Muscle layer of colon (tissue), 2 donors: ENCODE measurements at regions not wholly inside any gene's neighbourhood (a gene's known extent, or its start where the extent isn't known, plus 50 kb on each side); places are given as distances from the start of the nearest gene placed in this dataset.

Experiments used
- H3K27ac ChIP-seq: one replicate; pipeline ENCODE4 v1.7.0; 2013; ENCODE audit warnings: low read depth, mild to moderate bottlenecking, low read length, moderate library complexity
- H3K27me3 ChIP-seq, 2 donors: one replicate each; pipeline ENCODE4 v1.7.0; 2013; ENCODE audit warnings: low read length in 2 of 2, mild to moderate bottlenecking in 2 of 2; ENCODE audit not compliant: insufficient read depth in 2 of 2, control insufficient read depth in 1 of 2
- H3K36me3 ChIP-seq: one replicate; pipeline ENCODE4 v1.7.0; 2013; ENCODE audit warnings: mild to moderate bottlenecking, low read length; ENCODE audit not compliant: insufficient read depth
- H3K4me1 ChIP-seq: one replicate; pipeline ENCODE4 v1.7.0; 2013; ENCODE audit warnings: mild to moderate bottlenecking, low read length; ENCODE audit not compliant: insufficient read depth
- H3K4me3 ChIP-seq, 2 donors: one replicate each; pipeline ENCODE4 v1.7.0; 2013; ENCODE audit warnings: low read length in 2 of 2, low read depth in 1 of 2, mild to moderate bottlenecking in 1 of 2, moderate library complexity in 1 of 2
- H3K9ac ChIP-seq: one replicate; pipeline ENCODE4 v1.7.0; 2013; ENCODE audit warnings: low read length
- H3K9me3 ChIP-seq: one replicate; pipeline ENCODE4 v1.7.0; 2013; ENCODE audit warnings: mild to moderate bottlenecking, low read length
- donor health status: abdominal sarcoma.
- donor health status: Adenocarcinoma of cecum.

DNA sequence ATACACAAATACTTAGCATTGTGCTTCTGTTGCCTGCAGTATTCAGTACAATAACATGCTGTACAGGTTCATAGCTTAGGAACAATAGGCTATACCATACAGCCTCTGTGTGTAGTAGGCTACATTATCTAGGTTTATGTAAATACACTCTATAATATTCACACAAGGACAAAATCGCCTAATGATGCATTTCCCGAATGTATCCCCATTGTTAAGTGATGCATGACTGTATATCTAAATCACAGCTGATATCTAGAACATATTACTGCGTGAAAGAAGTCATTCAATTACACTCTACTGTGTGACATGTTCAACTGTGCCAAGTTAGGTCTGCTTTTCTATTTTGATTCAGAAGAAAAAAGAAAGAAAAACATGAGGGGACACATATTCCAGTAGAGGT is 633.5 kb downstream of the RFPL4B start:
- Histone ChIP-seq H3K9me3 (no peaks in the 10 kb centered on the region), H3K9ac (no peak overlapping the region), H3K36me3 (no peaks in the 10 kb centered on the region), H3K27ac (no peak overlapping the region), H3K27me3 (no peaks in the 10 kb centered on the region), H3K4me3 (no peak overlapping the region), H3K4me1 (no peaks in the 10 kb centered on the region)

- Histone ChIP-seq H3K36me3 (no peaks in the 10 kb centered on the region), H3K27ac (no peak overlapping the region), H3K9ac (no peak overlapping the region), H3K27me3 (no peaks in the 10 kb centered on the region), H3K4me1 (no peaks in the 10 kb centered on the region), H3K4me3 (no peak overlapping the region), H3K9me3 (no peaks in the 10 kb centered on the region)
These were observed 636.7 kb downstream of the RFPL4B start for GRCh38 chr6:112983713-112984261.

DNA sequence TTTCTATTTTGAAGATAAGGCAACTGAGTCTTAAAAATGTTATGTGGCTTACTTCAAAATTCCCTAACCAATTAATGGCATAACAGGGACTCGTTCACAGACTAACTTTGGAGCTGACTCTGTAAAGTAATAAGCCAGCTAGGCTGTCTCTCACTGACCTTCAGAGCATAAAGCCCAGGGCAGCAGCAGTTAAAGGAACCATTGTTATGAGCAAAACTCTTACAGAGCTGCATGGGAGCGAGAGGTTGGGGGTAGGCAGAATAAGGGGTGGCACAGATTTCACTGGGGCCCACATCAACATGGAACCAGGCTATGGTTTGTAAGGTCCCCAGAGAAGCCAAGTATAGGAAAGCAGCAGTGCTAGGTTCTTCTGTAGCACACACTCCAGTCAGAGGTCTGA is 637.8 kb downstream of the RFPL4B start:
- no peaks in the 10 kb centered on the region for H3K27me3 ChIP-seq
- no peak overlapping the region for H3K27ac ChIP-seq
- no peak overlapping the region for H3K9ac ChIP-seq
- no peaks in the 10 kb centered on the region for H3K36me3 ChIP-seq
- no peak overlapping the region for H3K4me3 ChIP-seq
- H3K9me3 ChIP-seq, result no peaks in the 10 kb centered on the region
- H3K4me1 ChIP-seq, result no peaks in the 10 kb centered on the region

GRCh38 chr6:112986321-112986720 is 639.2 kb downstream of the RFPL4B start:
- no peaks in the 10 kb centered on the region for H3K36me3 ChIP-seq
- no peaks in the 10 kb centered on the region for H3K9me3 ChIP-seq
- H3K9ac ChIP-seq, result no peak overlapping the region
- no peaks in the 10 kb centered on the region for H3K4me1 ChIP-seq
- H3K27ac ChIP-seq, result no peak overlapping the region
- no peaks in the 10 kb centered on the region for H3K27me3 ChIP-seq
- H3K4me3 ChIP-seq, result no peak overlapping the region

DNA sequence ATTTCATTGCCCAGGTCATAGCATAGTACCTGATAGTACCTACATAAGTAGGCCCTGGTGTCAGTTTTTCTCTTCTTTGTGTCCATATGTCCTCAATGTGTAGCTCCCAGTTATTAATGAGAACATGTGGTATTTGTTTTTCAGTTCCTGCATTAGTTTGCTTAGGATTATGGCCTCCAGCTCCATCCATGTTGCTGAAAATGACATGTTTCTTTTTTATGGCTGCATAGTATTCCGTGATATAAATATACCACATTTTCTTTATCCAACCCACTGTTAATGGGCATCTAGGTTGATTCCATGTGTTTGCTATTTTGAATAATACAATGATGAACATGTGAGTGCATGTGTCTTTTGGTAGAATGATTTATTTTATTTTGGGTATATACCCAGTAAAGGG is 641.6 kb downstream of the RFPL4B start:
- Histone ChIP-seq H3K9ac (no peak overlapping the region), H3K4me3 (no peak overlapping the region), H3K27ac (no peak overlapping the region), H3K9me3 (no peaks in the 10 kb centered on the region), H3K36me3 (no peaks in the 10 kb centered on the region), H3K27me3 (no peaks in the 10 kb centered on the region), H3K4me1 (no peaks in the 10 kb centered on the region)

- H3K27ac ChIP-seq, result no peak overlapping the region
These were observed 643.8 kb downstream of the RFPL4B start for GRCh38 chr6:112990971-112991370.

GRCh38 chr6:112991912-112992311 is 644.8 kb downstream of the RFPL4B start:
- Histone ChIP-seq H3K27me3 (no peaks in the 10 kb centered on the region), H3K4me3 (no peak overlapping the region), H3K36me3 (no peaks in the 10 kb centered on the region), H3K27ac (no peak overlapping the region), H3K9ac (no peak overlapping the region), H3K9me3 (no peaks in the 10 kb centered on the region), H3K4me1 (no peaks in the 10 kb centered on the region)

More at GRCh38 chr6:112990971-112991370, 643.8 kb downstream of the RFPL4B start:
- Histone ChIP-seq H3K4me3 (no peak overlapping the region), H3K9me3 (no peaks in the 10 kb centered on the region), H3K36me3 (no peaks in the 10 kb centered on the region), H3K9ac (no peak overlapping the region), H3K27me3 (no peaks in the 10 kb centered on the region), H3K4me1 (no peaks in the 10 kb centered on the region)

GRCh38 chr6:112997421-112998085 is 650.4 kb downstream of the RFPL4B start:
- Histone ChIP-seq H3K36me3 (no peaks in the 10 kb centered on the region), H3K4me3 (no peak overlapping the region), H3K27ac (no peak overlapping the region), H3K4me1 (no peaks in the 10 kb centered on the region), H3K27me3 (no peaks in the 10 kb centered on the region), H3K9ac (no peak overlapping the region), H3K9me3 (no peaks in the 10 kb centered on the region)

GRCh38 chr6:113004054-113004453 is 656.9 kb downstream of the RFPL4B start:
- Histone ChIP-seq H3K27ac (no peak overlapping the region), H3K9ac (no peak overlapping the region), H3K4me1 (no peaks in the 10 kb centered on the region), H3K9me3 (no peaks in the 10 kb centered on the region), H3K27me3 (no peaks in the 10 kb centered on the region), H3K36me3 (no peaks in the 10 kb centered on the region), H3K4me3 (no peak overlapping the region)

DNA sequence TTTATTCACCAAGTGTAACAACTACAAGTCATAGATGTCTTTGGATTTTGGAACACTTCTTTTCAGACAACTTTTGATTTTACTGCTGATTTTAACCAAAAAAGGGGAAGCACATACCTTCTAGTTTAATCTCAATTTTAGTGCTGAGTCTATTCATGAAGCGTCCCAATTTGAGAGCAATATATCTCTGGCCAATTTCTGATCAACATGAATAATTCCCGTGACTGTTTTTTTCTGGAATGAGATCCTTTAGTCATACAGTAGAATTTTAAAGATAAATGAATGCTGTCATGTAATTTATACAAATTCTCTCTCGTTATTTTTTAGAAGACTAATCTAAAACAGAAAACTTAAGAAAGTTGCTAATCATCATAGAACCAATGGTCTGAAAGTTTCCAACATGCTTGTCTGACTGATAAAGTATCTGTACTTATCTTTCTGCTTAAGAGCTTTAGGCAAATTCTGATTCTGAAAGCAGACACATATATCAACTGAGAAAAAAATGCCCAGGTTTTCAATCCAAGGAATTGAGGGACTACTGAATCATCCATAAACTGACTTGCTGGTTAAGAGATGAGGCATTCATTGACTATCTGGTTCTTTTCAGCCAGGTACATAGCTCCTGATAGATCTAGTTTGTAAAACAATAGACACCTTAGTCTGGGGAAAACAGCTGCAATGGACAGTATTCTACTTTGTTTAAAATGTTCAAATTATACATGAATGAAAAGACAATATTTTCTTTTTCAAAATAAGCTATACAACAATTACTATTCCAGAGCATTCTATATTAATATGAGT is 657.5 kb downstream of the RFPL4B start:
- H3K4me1 ChIP-seq, result no peaks in the 10 kb centered on the region
- H3K27ac ChIP-seq, result no peak overlapping the region

GRCh38 chr6:113006494-113006893 is 659.4 kb downstream of the RFPL4B start:
- H3K27me3 ChIP-seq, result no peaks in the 10 kb centered on the region
- H3K4me1 ChIP-seq, result peaks cover 7% of the 10 kb centered on the region
- no peaks in the 10 kb centered on the region for H3K9me3 ChIP-seq
- no peak overlapping the region for H3K27ac ChIP-seq
- H3K9ac ChIP-seq, result no peak overlapping the region
- H3K4me3 ChIP-seq, result no peak overlapping the region
- no peaks in the 10 kb centered on the region for H3K36me3 ChIP-seq

More for the DNA sequence above, 657.5 kb downstream of the RFPL4B start:
- Histone ChIP-seq H3K9ac (no peak overlapping the region), H3K36me3 (no peaks in the 10 kb centered on the region), H3K4me3 (no peak overlapping the region), H3K27me3 (no peaks in the 10 kb centered on the region), H3K9me3 (no peaks in the 10 kb centered on the region)
